Glomerular visceral epithelial cell (primary cell): ENCODE measurements at regions not wholly inside any gene's neighbourhood (a gene's known extent, or its start where the extent isn't known, plus 50 kb on each side); places are given as distances from the start of the nearest gene placed in this dataset.
"Not testable (repeated sequence)": the region's sequence is repeated elsewhere in the genome, so short reads cannot be mapped to it uniquely, and the experiment has no call there.

Source experiments
- DNase-seq: peaks from one replicate; pipeline ENCODE4 v3.0.0-alpha.2; 2016; ENCODE audit errors: extremely low spot score

GRCh38 chr3:6418485-6418884 lies 442.4 kb upstream of the GRM7 start:
- no peak for DNase-seq

GRCh38 chr3:6421666-6422445 lies 439.1 kb upstream of the GRM7 start:
- no peak for DNase-seq

GRCh38 chr3:6425289-6425820 lies 435.6 kb upstream of the GRM7 start:
- no peak for DNase-seq

- DNase-seq, result not testable (repeated sequence)
Observed at GRCh38 chr3:6428276-6428675, 432.6 kb upstream of the GRM7 start.

- no peak for DNase-seq
Observed at GRCh38 chr3:6435951-6436350, 425.0 kb upstream of the GRM7 start.

GRCh38 chr3:6437631-6438030 lies 423.3 kb upstream of the GRM7 start:
- DNase-seq, result no peak

- no peak for DNase-seq
Observed at GRCh38 chr3:6438031-6438430, 422.9 kb upstream of the GRM7 start.

GRCh38 chr3:6439226-6439625 lies 421.7 kb upstream of the GRM7 start:
- DNase-seq, result no peak

GRCh38 chr3:6439824-6440223 lies 421.1 kb upstream of the GRM7 start:
- no peak for DNase-seq

- no peak for DNase-seq
Observed at GRCh38 chr3:6444888-6445658, 415.8 kb upstream of the GRM7 start.

GRCh38 chr3:6447166-6447801 lies 413.6 kb upstream of the GRM7 start:
- DNase-seq, result no peak

GRCh38 chr3:6448011-6448410 lies 412.9 kb upstream of the GRM7 start:
- DNase-seq, result no peak

- DNase-seq, result no peak
Observed at GRCh38 chr3:6449099-6449498, 411.8 kb upstream of the GRM7 start.

GRCh38 chr3:6452974-6453373 lies 407.9 kb upstream of the GRM7 start:
- no peak for DNase-seq

GRCh38 chr3:6455031-6455430 lies 405.9 kb upstream of the GRM7 start:
- no peak for DNase-seq

- DNase-seq, result no peak
Observed at GRCh38 chr3:6467186-6467585, 393.7 kb upstream of the GRM7 start.

- no peak for DNase-seq
Observed at GRCh38 chr3:6468589-6468988, 392.3 kb upstream of the GRM7 start.

- DNase-seq, result no peak
Observed at GRCh38 chr3:6471744-6472143, 389.2 kb upstream of the GRM7 start.

- not testable (repeated sequence) for DNase-seq
Observed at GRCh38 chr3:6490487-6491327, 370.2 kb upstream of the GRM7 start.

GRCh38 chr3:6491768-6492167 lies 369.1 kb upstream of the GRM7 start:
- DNase-seq, result no peak

GRCh38 chr3:6492306-6492705 lies 368.6 kb upstream of the GRM7 start:
- no peak for DNase-seq

GRCh38 chr3:6498944-6499343 lies 362.0 kb upstream of the GRM7 start:
- DNase-seq, result not testable (repeated sequence)
